GM23338 (cell line): ENCODE measurements at regions not wholly inside any gene's neighbourhood (a gene's known extent, or its start where the extent isn't known, plus 50 kb on each side); places are given as distances from the start of the nearest gene placed in this dataset.

Experiments
- ATAC-seq: fragments of 200-7000 bp; cut with Tn5 transposase; 3 replicates; pipeline ENCODE4 v1.9.1; 2020
- DNase-seq: peaks from one replicate; pipeline ENCODE4 v3.0.0-alpha.2; 2015; ENCODE audit warnings: low spot score
- H2AFZ ChIP-seq: fragments of 200-600 bp; sonication (generic); 2 replicates; pipeline ENCODE4 v1.8.0; 2016; ENCODE audit warnings: antibody characterized with exemption, mild to moderate bottlenecking, moderate library complexity
- H3F3A ChIP-seq: fragments of 200-600 bp; sonication (generic); replicated peaks from 2 replicates; pipeline ENCODE4 v1.8.0; 2017; ENCODE audit warnings: antibody characterized with exemption, mixed run types, low read depth
- H3K27ac ChIP-seq: fragments of 200-600 bp; sonication (generic); 2 replicates; pipeline ENCODE4 v1.6.1; 2016; ENCODE audit warnings: low read depth
- H3K27me3 ChIP-seq: fragments of 200-600 bp; sonication (generic); 2 replicates; pipeline ENCODE4 v1.8.0; 2016; ENCODE audit warnings: mild to moderate bottlenecking, mixed run types, moderate library complexity; ENCODE audit not compliant: insufficient read depth
- H3K36me3 ChIP-seq: fragments of 200-600 bp; sonication (generic); 2 replicates; pipeline ENCODE4 v1.8.0; 2016; ENCODE audit warnings: mild to moderate bottlenecking; ENCODE audit not compliant: insufficient read depth
- H3K4me1 ChIP-seq: fragments of 200-600 bp; sonication (generic); 2 replicates; pipeline ENCODE4 v1.8.0; 2016; ENCODE audit warnings: mild to moderate bottlenecking, moderate library complexity; ENCODE audit not compliant: insufficient read depth
- H3K4me2 ChIP-seq: fragments of 200-600 bp; sonication (generic); 2 replicates; pipeline ENCODE4 v1.7.1; 2017; ENCODE audit warnings: mixed run types
- H3K4me3 ChIP-seq: fragments of 200-600 bp; sonication (generic); 2 replicates; pipeline ENCODE4 v1.6.1; 2016; ENCODE audit warnings: mixed run types
- H3K79me2 ChIP-seq: fragments of 200-600 bp; sonication (generic); replicated peaks from 2 replicates; pipeline ENCODE4 v1.8.0; 2017; ENCODE audit warnings: mild to moderate bottlenecking; ENCODE audit not compliant: insufficient read depth
- H3K9me2 ChIP-seq: fragments of 200-600 bp; sonication (generic); 2 replicates; pipeline ENCODE4 v1.8.0; 2017; ENCODE audit not compliant: insufficient read depth
- H4K20me1 ChIP-seq: fragments of 200-600 bp; sonication (generic); replicated peaks from 2 replicates; pipeline ENCODE4 v1.8.0; 2017; ENCODE audit warnings: mild to moderate bottlenecking; ENCODE audit not compliant: insufficient read depth
- H3K27ac Mint-ChIP-seq: 2 replicates; pipeline ENCODE4 v1.8.0; 2020; ENCODE audit warnings: inconsistent platforms, mild to moderate bottlenecking, moderate library complexity, mixed read lengths
- H3K27me3 Mint-ChIP-seq: 3 replicates; pipeline ENCODE4 v1.8.0; 2022; ENCODE audit warnings: low read depth, mild to moderate bottlenecking, moderate library complexity, mixed read lengths, inconsistent platforms; ENCODE audit not compliant: insufficient read depth, poor library complexity
- H3K36me3 Mint-ChIP-seq: 3 replicates; pipeline ENCODE4 v1.8.0; 2021; ENCODE audit warnings: low read depth, mild to moderate bottlenecking, inconsistent platforms, moderate library complexity, mixed read lengths
- H3K4me1 Mint-ChIP-seq: 3 replicates; pipeline ENCODE4 v1.8.0; 2020; ENCODE audit warnings: mild to moderate bottlenecking, inconsistent platforms, mixed read lengths
- H3K4me3 Mint-ChIP-seq: 3 replicates; pipeline ENCODE4 v1.8.0; 2021; ENCODE audit warnings: moderate library complexity, mild to moderate bottlenecking, inconsistent platforms, mixed read lengths
- H3K9me3 Mint-ChIP-seq: 3 replicates; pipeline ENCODE4 v1.8.0; 2020; ENCODE audit warnings: moderate library complexity, mild to moderate bottlenecking, inconsistent platforms, mixed read lengths
- CREB1 ChIP-seq: fragments of 250-450 bp; sonication (Bioruptor Pico); IDR thresholded peaks from 2 replicates; pipeline ENCODE4 v1.5.0; 2020; ENCODE audit warnings: low read depth, mild to moderate bottlenecking, moderate library complexity
- CTCF ChIP-seq, 2 experiments: fragments of 200-600 bp in 1 of 2; sonication (generic) in 1 of 2; conservative IDR thresholded peaks; 2 replicates each; pipeline versions ENCODE4 v1.5.1 to v1.6.1; 2016 to 2017; ENCODE audit warnings: antibody characterized with exemption in 2 of 2, low read depth in 2 of 2, mild to moderate bottlenecking in 2 of 2, moderate library complexity in 1 of 2
- ETS1 ChIP-seq: IDR thresholded peaks from 2 replicates; pipeline ENCODE4 v1.6.1; 2016; ENCODE audit warnings: antibody characterized with exemption
- EZH2 ChIP-seq: fragments of 200-600 bp; sonication (generic); IDR thresholded peaks from one replicate; pipeline ENCODE4 v1.8.0; 2017; ENCODE audit warnings: antibody characterized with exemption, mild to moderate bottlenecking, low read depth; ENCODE audit not compliant: unreplicated experiment
- EZH2phosphoT487 ChIP-seq: fragments of 200-600 bp; sonication (generic); IDR thresholded peaks from one replicate; pipeline ENCODE4 v1.8.1; 2018; ENCODE audit warnings: antibody characterized with exemption; ENCODE audit not compliant: unreplicated experiment
- JUNB ChIP-seq: IDR thresholded peaks from one replicate; pipeline ENCODE4 v1.6.1; 2016; ENCODE audit warnings: antibody characterized with exemption; ENCODE audit not compliant: unreplicated experiment
- NANOG ChIP-seq: IDR thresholded peaks from 2 replicates; pipeline ENCODE4 v1.6.1; 2016; ENCODE audit warnings: antibody characterized with exemption, borderline replicate concordance
- REST ChIP-seq: IDR thresholded peaks from one replicate; pipeline ENCODE4 v1.6.1; 2018; ENCODE audit warnings: antibody characterized with exemption; ENCODE audit not compliant: unreplicated experiment
- STAT1 ChIP-seq: IDR thresholded peaks from one replicate; pipeline ENCODE4 v1.6.1; 2016; ENCODE audit warnings: antibody characterized with exemption; ENCODE audit not compliant: unreplicated experiment
- ZNF114 ChIP-seq: fragments of 250-450 bp; sonication (Bioruptor Pico); IDR thresholded peaks from 2 replicates; pipeline ENCODE4 v1.5.0; 2020; ENCODE audit warnings: mild to moderate bottlenecking, moderate library complexity
- ZNF331 ChIP-seq: fragments of 250-450 bp; sonication (Bioruptor Pico); IDR thresholded peaks from 2 replicates; pipeline ENCODE4 v1.5.0; 2020; ENCODE audit warnings: low read depth, mild to moderate bottlenecking, moderate library complexity

GRCh38 chr12:98048326-98048725 is 467.1 kb upstream of the TMPO start:
- Mint-ChIP-seq H3K9me3 (no peaks in the 10 kb centered on the region), H3K27ac (no peak overlapping the region), H3K27me3 (no peaks in the 10 kb centered on the region), H3K4me3 (no peak overlapping the region), H3K4me1 (no peaks in the 10 kb centered on the region), H3K36me3 (no peaks in the 10 kb centered on the region)
- Histone ChIP-seq H3K27ac (no peak overlapping the region), H3K9me2 (peaks cover 4% of the 10 kb centered on the region; the same call in 1 of the 2 replicates), H3K79me2 (no peaks in the 10 kb centered on the region), H3K4me2 (no peak overlapping the region), H3K4me1 (no peaks in the 10 kb centered on the region), H3F3A (no peaks in the 10 kb centered on the region), H3K36me3 (no peaks in the 10 kb centered on the region), H3K4me3 (no peak overlapping the region), H4K20me1 (no peaks in the 10 kb centered on the region), H3K27me3 (no peaks in the 10 kb centered on the region), H2AFZ (no peak overlapping the region)
- ATAC-seq (no peak), DNase-seq (no peak)
- TF ChIP-seq NANOG, result no peak

GRCh38 chr12:98053202-98053601 is 462.2 kb upstream of the TMPO start:
- Histone ChIP-seq H3K79me2 (no peaks in the 10 kb centered on the region), H3K27me3 (no peaks in the 10 kb centered on the region), H3K27ac (no peak overlapping the region), H3K36me3 (no peaks in the 10 kb centered on the region), H2AFZ (no peak overlapping the region), H3K4me3 (no peak overlapping the region), H3F3A (no peaks in the 10 kb centered on the region), H3K4me2 (no peak overlapping the region), H3K9me2 (peaks cover 5% of the 10 kb centered on the region), H3K4me1 (peaks cover 13% of the 10 kb centered on the region; the same call in 1 of the 2 replicates), H4K20me1 (no peaks in the 10 kb centered on the region)
- Mint-ChIP-seq H3K9me3 (no peaks in the 10 kb centered on the region), H3K4me3 (no peak overlapping the region), H3K4me1 (peaks cover 8% of the 10 kb centered on the region; the same call in 1 of the 3 replicates), H3K27ac (no peak overlapping the region), H3K27me3 (no peaks in the 10 kb centered on the region), H3K36me3 (no peaks in the 10 kb centered on the region)
- ATAC-seq, result no peak
- no peak for DNase-seq
- no peak for TF ChIP-seq ZNF331 (CRISPR knock-in tag)
- no peak for TF ChIP-seq STAT1
- no peak for TF ChIP-seq ZNF114 (CRISPR knock-in tag)
- no peak for TF ChIP-seq EZH2phosphoT487
- TF ChIP-seq ETS1, result no peak
- TF ChIP-seq EZH2, result no peak
- no peak for TF ChIP-seq CTCF (conservative IDR thresholded peaks at IDR 0.05; ENCODE audit: low read depth in 2 of 2)
- no peak for TF ChIP-seq NANOG
- TF ChIP-seq REST, result no peak
- TF ChIP-seq JUNB, result no peak
- no peak for TF ChIP-seq CREB1
